ENCODE measurements at regions not wholly inside any gene's neighbourhood (a gene's known extent, or its start where the extent isn't known, plus 50 kb on each side); places are given as distances from the start of the nearest gene placed in this dataset.
A peak's percentile ranks its signal among the peaks of the same experiment; 100 is the strongest.

DNA sequence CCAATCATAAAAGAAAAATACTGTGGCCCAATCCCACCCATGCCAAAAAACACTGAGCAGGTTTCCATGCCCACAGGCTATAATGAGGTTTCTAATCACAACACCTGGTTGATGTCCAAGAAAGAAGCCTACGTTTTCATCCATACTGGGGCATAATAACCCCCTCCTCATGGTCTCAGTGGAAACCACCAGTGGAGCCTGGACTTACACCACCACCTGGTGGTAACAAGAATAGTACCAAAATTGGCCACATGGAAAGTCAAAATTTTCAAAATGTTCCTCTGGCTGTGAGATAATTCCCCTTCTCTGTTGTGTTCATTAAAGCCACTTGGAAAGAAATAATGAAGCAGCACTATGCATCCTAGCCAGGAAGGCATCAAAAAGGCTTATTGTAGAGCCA, 687.3 kb upstream of the ST8SIA4 start:
- no peaks in the 10 kb centered on the region for H3K4me1 ChIP-seq (ENCODE audit: control insufficient read depth in 1 of 2, insufficient read depth in 2 of 2, low read depth in 1 of 2, low read length in 1 of 2)
- H2AFZ ChIP-seq (ENCODE audit: low read depth), result no peak overlapping the region
- CTCF ChIA-PET, result no interaction called here
- H3K9me2 ChIP-seq, result no peaks in the 10 kb centered on the region
- H3K4me3 ChIP-seq (ENCODE audit: low read depth in 2 of 2, low read length in 1 of 2), result no peak overlapping the region
- no peaks in the 10 kb centered on the region for H4K20me1 ChIP-seq (ENCODE audit: insufficient read depth)
- 0% methylated on average over 1 of the region's 1 CpG for WGBS (ENCODE audit: low lambda C conversion rate)
- H3K9me3 ChIP-seq, result no peaks in the 10 kb centered on the region
- no peaks in the 10 kb centered on the region for H3K79me2 ChIP-seq (ENCODE audit: insufficient read depth)
- no peaks in the 10 kb centered on the region for H3F3A ChIP-seq (replicated peaks; ENCODE audit: insufficient read depth)
- TF ChIP-seq ELF1 (IDR thresholded peaks at IDR 0.05) (no peak), GABPA (IDR thresholded peaks at IDR 0.05; ENCODE audit: low read depth) (no peak), TEAD4 (IDR thresholded peaks at IDR 0.05; ENCODE audit: borderline replicate concordance, insufficient read depth) (no peak), TAF1 (IDR thresholded peaks at IDR 0.05; ENCODE audit: borderline replicate concordance, low read depth, low read length) (no peak), RAD21 (IDR thresholded peaks at IDR 0.05; ENCODE audit: low read length) (peak; percentile 43), MXI1 (IDR thresholded peaks at IDR 0.05; ENCODE audit: low read depth, low read length) (no peak), GATA2 (CRISPR knock-in tag; IDR thresholded peaks at IDR 0.05) (no peak)
- TF ChIP-seq, protein P1, sequence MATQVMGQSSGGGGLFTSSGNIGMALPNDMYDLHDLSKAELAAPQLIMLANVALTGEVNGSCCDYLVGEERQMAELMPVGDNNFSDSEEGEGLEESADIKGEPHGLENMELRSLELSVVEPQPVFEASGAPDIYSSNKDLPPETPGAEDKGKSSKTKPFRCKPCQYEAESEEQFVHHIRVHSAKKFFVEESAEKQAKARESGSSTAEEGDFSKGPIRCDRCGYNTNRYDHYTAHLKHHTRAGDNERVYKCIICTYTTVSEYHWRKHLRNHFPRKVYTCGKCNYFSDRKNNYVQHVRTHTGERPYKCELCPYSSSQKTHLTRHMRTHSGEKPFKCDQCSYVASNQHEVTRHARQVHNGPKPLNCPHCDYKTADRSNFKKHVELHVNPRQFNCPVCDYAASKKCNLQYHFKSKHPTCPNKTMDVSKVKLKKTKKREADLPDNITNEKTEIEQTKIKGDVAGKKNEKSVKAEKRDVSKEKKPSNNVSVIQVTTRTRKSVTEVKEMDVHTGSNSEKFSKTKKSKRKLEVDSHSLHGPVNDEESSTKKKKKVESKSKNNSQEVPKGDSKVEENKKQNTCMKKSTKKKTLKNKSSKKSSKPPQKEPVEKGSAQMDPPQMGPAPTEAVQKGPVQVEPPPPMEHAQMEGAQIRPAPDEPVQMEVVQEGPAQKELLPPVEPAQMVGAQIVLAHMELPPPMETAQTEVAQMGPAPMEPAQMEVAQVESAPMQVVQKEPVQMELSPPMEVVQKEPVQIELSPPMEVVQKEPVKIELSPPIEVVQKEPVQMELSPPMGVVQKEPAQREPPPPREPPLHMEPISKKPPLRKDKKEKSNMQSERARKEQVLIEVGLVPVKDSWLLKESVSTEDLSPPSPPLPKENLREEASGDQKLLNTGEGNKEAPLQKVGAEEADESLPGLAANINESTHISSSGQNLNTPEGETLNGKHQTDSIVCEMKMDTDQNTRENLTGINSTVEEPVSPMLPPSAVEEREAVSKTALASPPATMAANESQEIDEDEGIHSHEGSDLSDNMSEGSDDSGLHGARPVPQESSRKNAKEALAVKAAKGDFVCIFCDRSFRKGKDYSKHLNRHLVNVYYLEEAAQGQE (IDR thresholded peaks at IDR 0.05; ENCODE audit: low read depth, low read length), result no peak
- H3K27me3 ChIP-seq (ENCODE audit: insufficient read depth), result no peaks in the 10 kb centered on the region
- POLR2A ChIA-PET, result no interaction called here
- no peak overlapping the region for H3K4me2 ChIP-seq
- no peaks in the 10 kb centered on the region for H3K36me3 ChIP-seq (replicated peaks in 1 of 2; ENCODE audit: control insufficient read depth in 1 of 2, insufficient read depth in 2 of 2, low read length in 1 of 2)
- no peak overlapping the region for H3K27ac ChIP-seq (ENCODE audit: low read depth in 2 of 2, low read length in 1 of 2)
- H3K9ac ChIP-seq, result no peak overlapping the region
- peak; percentile 7 for DNase-seq

DNA sequence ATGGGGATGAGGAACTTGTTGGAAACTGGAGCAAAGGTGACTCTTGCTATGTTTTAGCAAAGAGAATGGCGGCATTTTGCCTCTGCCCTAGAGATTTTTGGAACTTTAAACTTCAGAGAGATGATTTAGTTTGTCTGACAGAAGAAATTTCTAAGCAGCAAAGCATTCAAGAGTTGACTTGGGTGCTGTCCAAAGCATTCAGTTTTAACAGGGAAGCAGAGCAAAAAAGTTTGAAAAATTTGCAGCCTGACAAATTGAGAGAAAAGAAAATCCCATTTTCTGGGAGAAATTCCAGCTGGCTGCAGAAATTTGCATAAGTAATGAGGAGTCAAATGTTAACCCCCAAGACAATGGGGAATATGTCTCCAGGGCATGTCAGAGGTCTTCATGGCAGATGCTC, 682.3 kb upstream of the ST8SIA4 start:
- Histone ChIP-seq H3K79me2 (ENCODE audit: insufficient read depth) (no peaks in the 10 kb centered on the region), H3K27ac (ENCODE audit: low read depth in 2 of 2, low read length in 1 of 2) (no peak overlapping the region), H3F3A (replicated peaks; ENCODE audit: insufficient read depth) (no peaks in the 10 kb centered on the region), H3K9me2 (no peaks in the 10 kb centered on the region), H3K4me1 (ENCODE audit: control insufficient read depth in 1 of 2, insufficient read depth in 2 of 2, low read depth in 1 of 2, low read length in 1 of 2) (no peaks in the 10 kb centered on the region), H3K27me3 (ENCODE audit: insufficient read depth) (no peaks in the 10 kb centered on the region), H3K36me3 (replicated peaks in 1 of 2; ENCODE audit: control insufficient read depth in 1 of 2, insufficient read depth in 2 of 2, low read length in 1 of 2) (no peaks in the 10 kb centered on the region), H2AFZ (ENCODE audit: low read depth) (no peak overlapping the region), H3K9me3 (no peaks in the 10 kb centered on the region), H3K9ac (no peak overlapping the region), H3K4me2 (no peak overlapping the region), H4K20me1 (ENCODE audit: insufficient read depth) (no peaks in the 10 kb centered on the region), H3K4me3 (ENCODE audit: low read depth in 2 of 2, low read length in 1 of 2) (no peak overlapping the region)
- no peak for DNase-seq
- ChIA-PET POLR2A (no interaction called here), CTCF (interaction anchor here (0.6 kb wide), 1 partner anchor 58 kb away, joined by 3 read pairs; no protein-coding TSS in a partner anchor)
- TF ChIP-seq, protein P1 (IDR thresholded peaks at IDR 0.05; ENCODE audit: low read depth, low read length), result no peak
- TF ChIP-seq CHD2 (IDR thresholded peaks at IDR 0.05; ENCODE audit: low read length, partially characterized antibody), result no peak
- TF ChIP-seq POLR2AphosphoS5 (IDR thresholded peaks at IDR 0.05; ENCODE audit: low read depth, low read length), result no peak
- TF ChIP-seq RCOR1 (IDR thresholded peaks at IDR 0.05; ENCODE audit: low read length), result no peak
- TF ChIP-seq TCF12 (IDR thresholded peaks at IDR 0.05), result no peak
- TF ChIP-seq RAD21 (IDR thresholded peaks at IDR 0.05; ENCODE audit: low read length), result no peak
- no peak for TF ChIP-seq EP300 (IDR thresholded peaks at IDR 0.05; ENCODE audit: borderline replicate concordance in 1 of 2, low read depth in 1 of 2, low read length in 1 of 2)
- WGBS (ENCODE audit: low lambda C conversion rate), result 7% methylated on average over 1 of the region's 1 CpG

Data from SK-N-SH (cell line).